DOHH2 (cell line): ENCODE measurements at regions not wholly inside any gene's neighbourhood (a gene's known extent, or its start where the extent isn't known, plus 50 kb on each side); places are given as distances from the start of the nearest gene placed in this dataset.

Experiments used
- H3F3A ChIP-seq: fragments of 200-600 bp; sonication (generic), shearing (Covaris generic); 2 replicates; pipeline ENCODE4 v1.6.0; 2016; ENCODE audit warnings: antibody characterized with exemption, mild to moderate bottlenecking; ENCODE audit not compliant: control insufficient read depth, insufficient read depth
- H3K27ac ChIP-seq: fragments of 200-600 bp; sonication (generic); 2 replicates; pipeline ENCODE4 v1.5.1; 2014; ENCODE audit warnings: low read depth, mild to moderate bottlenecking, low read length, moderate library complexity
- H3K27me3 ChIP-seq: fragments of 200-600 bp; sonication (generic); 2 replicates; pipeline ENCODE4 v1.6.1; 2014; ENCODE audit warnings: mild to moderate bottlenecking, low read length, mixed read lengths; ENCODE audit not compliant: control insufficient read depth
- H3K36me3 ChIP-seq: fragments of 200-600 bp; sonication (generic); 2 replicates; pipeline ENCODE4 v1.6.1; 2014; ENCODE audit warnings: mild to moderate bottlenecking, low read length, moderate library complexity, mixed read lengths; ENCODE audit not compliant: control insufficient read depth
- H3K4me1 ChIP-seq: fragments of 200-600 bp; sonication (generic); 2 replicates; pipeline ENCODE4 v1.6.1; 2014; ENCODE audit warnings: mild to moderate bottlenecking, low read length, mixed read lengths; ENCODE audit not compliant: control insufficient read depth
- H3K4me2 ChIP-seq: fragments of 200-600 bp; sonication (generic); 2 replicates; pipeline ENCODE4 v1.6.0; 2014; ENCODE audit warnings: mild to moderate bottlenecking, low read length, moderate library complexity
- H3K4me3 ChIP-seq: fragments of 200-600 bp; sonication (generic); 2 replicates; pipeline ENCODE4 v1.5.1; 2014; ENCODE audit warnings: mild to moderate bottlenecking, low read length, mixed read lengths
- H3K79me2 ChIP-seq: fragments of 200-600 bp; sonication (generic); 2 replicates; pipeline ENCODE4 v1.6.1; 2014; ENCODE audit warnings: mild to moderate bottlenecking, low read length, mixed read lengths; ENCODE audit not compliant: control insufficient read depth
- H3K9me2 ChIP-seq: fragments of 200-600 bp; sonication (generic); replicated peaks from 2 replicates; pipeline ENCODE4 v1.6.1; 2014; ENCODE audit warnings: mild to moderate bottlenecking, low read length, mixed read lengths; ENCODE audit not compliant: control insufficient read depth
- H3K9me3 ChIP-seq: fragments of 200-600 bp; sonication (generic); 2 replicates; pipeline ENCODE4 v1.6.1; 2014; ENCODE audit warnings: antibody characterized with exemption, low read length, mixed read lengths; ENCODE audit not compliant: control insufficient read depth, insufficient read depth
- H4K20me1 ChIP-seq: fragments of 200-600 bp; sonication (generic); 2 replicates; pipeline ENCODE4 v1.6.0; 2014; ENCODE audit warnings: low read depth, mild to moderate bottlenecking, antibody characterized with exemption, low read length, moderate library complexity; ENCODE audit not compliant: control insufficient read depth, insufficient read depth
- EZH2phosphoT487 ChIP-seq: fragments of 200-600 bp; sonication (generic); IDR thresholded peaks from 2 replicates; pipeline ENCODE4 v1.6.1; 2017; ENCODE audit warnings: borderline replicate concordance, mild to moderate bottlenecking, antibody characterized with exemption, low read length, moderate library complexity, mixed read lengths
- TF ChIP-seq, protein P1 (sequence below): fragments of 200-600 bp; sonication (generic); IDR thresholded peaks from one replicate; pipeline ENCODE4 v1.5.1; 2014; ENCODE audit warnings: antibody characterized with exemption, mild to moderate bottlenecking, low read depth, low read length; ENCODE audit not compliant: poor library complexity, severe bottlenecking

DNA sequence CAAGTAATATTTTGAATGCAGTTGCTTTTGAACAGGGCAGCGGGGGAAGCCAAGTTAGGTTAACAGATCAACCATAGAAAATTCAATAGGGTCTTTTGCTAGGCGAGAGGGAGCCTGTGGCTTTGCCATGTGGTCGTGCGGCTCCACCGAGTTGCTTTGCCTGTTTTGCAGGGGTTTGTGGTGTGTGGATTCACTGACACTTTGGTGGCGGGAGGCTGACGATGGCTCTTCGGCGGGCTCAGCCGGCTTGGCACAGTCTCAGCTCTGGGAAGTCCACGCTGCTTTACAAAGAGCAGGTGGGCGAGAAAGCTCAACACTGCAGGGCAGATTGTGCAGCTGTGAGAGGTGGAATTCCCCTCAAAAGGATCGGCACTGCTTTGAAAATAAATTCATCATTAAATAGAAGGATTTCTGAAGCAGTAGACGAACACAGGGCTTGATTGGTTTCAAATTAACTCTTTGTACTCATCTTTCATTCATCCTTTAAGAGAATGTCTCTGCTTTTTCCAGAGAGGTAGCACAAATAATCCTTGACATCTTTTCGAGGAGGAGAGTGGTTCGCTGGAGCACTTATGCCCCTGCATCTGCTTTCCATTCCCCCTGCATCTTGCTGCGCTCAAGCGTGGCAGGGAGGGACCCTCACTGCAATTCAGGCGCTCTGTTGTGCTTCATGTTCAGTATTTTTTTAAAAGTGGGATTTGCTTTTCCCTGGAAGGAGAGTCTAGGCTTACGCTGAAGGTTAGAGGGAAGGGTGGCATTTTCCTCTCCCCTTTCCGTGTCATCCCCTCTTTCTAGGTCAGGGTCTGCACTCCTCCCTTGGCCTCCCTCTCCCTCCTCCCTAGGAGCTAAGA is 201.8 kb upstream of the LEF1 start:
- TF ChIP-seq, protein P1, sequence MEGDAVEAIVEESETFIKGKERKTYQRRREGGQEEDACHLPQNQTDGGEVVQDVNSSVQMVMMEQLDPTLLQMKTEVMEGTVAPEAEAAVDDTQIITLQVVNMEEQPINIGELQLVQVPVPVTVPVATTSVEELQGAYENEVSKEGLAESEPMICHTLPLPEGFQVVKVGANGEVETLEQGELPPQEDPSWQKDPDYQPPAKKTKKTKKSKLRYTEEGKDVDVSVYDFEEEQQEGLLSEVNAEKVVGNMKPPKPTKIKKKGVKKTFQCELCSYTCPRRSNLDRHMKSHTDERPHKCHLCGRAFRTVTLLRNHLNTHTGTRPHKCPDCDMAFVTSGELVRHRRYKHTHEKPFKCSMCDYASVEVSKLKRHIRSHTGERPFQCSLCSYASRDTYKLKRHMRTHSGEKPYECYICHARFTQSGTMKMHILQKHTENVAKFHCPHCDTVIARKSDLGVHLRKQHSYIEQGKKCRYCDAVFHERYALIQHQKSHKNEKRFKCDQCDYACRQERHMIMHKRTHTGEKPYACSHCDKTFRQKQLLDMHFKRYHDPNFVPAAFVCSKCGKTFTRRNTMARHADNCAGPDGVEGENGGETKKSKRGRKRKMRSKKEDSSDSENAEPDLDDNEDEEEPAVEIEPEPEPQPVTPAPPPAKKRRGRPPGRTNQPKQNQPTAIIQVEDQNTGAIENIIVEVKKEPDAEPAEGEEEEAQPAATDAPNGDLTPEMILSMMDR = no peak
- no peak for TF ChIP-seq EZH2phosphoT487
- Histone ChIP-seq H3K4me3 (no peak overlapping the region), H3K4me2 (no peak overlapping the region), H3F3A (no peaks in the 10 kb centered on the region), H3K4me1 (no peaks in the 10 kb centered on the region), H3K27me3 (peaks cover 8% of the 10 kb centered on the region; the same call in 1 of the 2 replicates), H4K20me1 (no peaks in the 10 kb centered on the region), H3K79me2 (no peaks in the 10 kb centered on the region), H3K27ac (no peak overlapping the region), H3K9me2 (no peaks in the 10 kb centered on the region), H3K9me3 (no peaks in the 10 kb centered on the region), H3K36me3 (no peaks in the 10 kb centered on the region)

DNA sequence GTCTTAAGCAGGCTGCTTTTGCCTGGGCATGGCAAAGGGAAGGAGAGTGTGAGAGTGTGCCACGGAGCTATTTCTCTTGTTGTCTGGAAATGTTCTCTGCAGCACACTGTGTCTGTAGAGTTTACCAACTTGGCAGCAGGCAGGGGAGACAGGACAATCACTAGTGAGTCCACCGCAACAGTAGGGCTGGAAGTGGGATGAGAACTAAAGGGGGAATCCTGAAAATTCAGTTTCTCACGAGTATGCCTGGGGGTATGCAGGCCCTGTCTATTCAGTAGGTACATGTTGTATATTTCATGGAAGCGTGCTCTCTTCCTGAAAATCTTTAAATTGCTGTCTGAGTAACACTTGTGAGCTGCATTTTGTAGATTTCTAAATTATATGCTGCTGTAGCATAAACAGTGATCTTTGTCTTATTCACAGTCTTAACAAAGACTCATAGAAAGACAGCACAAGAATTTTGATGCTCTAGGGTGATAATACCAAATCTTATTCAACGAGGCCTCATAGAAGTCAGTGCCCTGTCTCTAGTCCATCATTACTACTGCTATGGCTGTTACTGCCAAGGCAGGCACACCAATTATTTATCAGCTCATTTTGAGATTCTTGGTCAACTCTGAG is 200.4 kb upstream of the LEF1 start:
- Histone ChIP-seq H4K20me1 (no peaks in the 10 kb centered on the region), H3K36me3 (no peaks in the 10 kb centered on the region), H3K4me1 (no peaks in the 10 kb centered on the region), H3K27ac (no peak overlapping the region), H3K79me2 (no peaks in the 10 kb centered on the region), H3K4me3 (no peak overlapping the region), H3K27me3 (0 out of 2 replicates have a peak, but pooled peaks cover 4% of the 10 kb centered on the region), H3K9me3 (no peaks in the 10 kb centered on the region), H3K4me2 (no peak overlapping the region), H3K9me2 (no peaks in the 10 kb centered on the region), H3F3A (no peaks in the 10 kb centered on the region)
- TF ChIP-seq EZH2phosphoT487 = no peak
- TF ChIP-seq, protein P1 = no peak

DNA sequence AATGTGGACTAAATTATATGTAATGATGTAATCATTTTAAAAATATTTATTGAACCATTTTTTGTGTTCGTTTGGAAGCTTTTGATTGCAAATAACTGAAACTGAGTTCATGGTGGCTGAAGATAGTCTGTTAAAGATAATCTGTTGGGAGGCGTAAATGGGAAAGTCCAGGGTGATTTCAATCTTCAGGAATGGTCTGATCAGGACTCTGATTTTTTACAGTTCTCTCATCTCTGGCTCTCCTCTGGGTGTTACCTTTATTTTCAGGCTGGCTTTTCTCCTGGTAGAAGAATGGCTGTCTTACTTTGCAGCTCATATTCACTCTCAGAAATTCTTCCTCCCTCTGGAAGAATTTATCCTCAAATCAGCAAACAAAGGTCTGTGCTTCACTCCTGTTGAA is 199.0 kb upstream of the LEF1 start:
- Histone ChIP-seq H3K9me2 (no peaks in the 10 kb centered on the region), H3K4me3 (no peak overlapping the region), H3K4me1 (no peaks in the 10 kb centered on the region), H3K9me3 (no peaks in the 10 kb centered on the region), H4K20me1 (no peaks in the 10 kb centered on the region), H3F3A (no peaks in the 10 kb centered on the region), H3K27ac (no peak overlapping the region), H3K79me2 (no peaks in the 10 kb centered on the region), H3K4me2 (no peak overlapping the region), H3K27me3 (0 out of 2 replicates have a peak, but pooled peaks cover 4% of the 10 kb centered on the region), H3K36me3 (no peaks in the 10 kb centered on the region)
- TF ChIP-seq, protein P1 = no peak
- no peak for TF ChIP-seq EZH2phosphoT487
